ENCODE measurements at regions not wholly inside any gene's neighbourhood (a gene's known extent, or its start where the extent isn't known, plus 50 kb on each side); places are given as distances from the start of the nearest gene placed in this dataset.
"Not testable (repeated sequence)": the region's sequence is repeated elsewhere in the genome, so short reads cannot be mapped to it uniquely, and the experiment has no call there.

GRCh38 chr21:6021717-6022270, 4499.6 kb upstream of the TPTE start:
- TF ChIP-seq CTCF, POLR2A (IDR thresholded peaks at IDR 0.05): not testable (repeated sequence)
